HUES48 (cell line): ENCODE measurements at regions not wholly inside any gene's neighbourhood (a gene's known extent, or its start where the extent isn't known, plus 50 kb on each side); places are given as distances from the start of the nearest gene placed in this dataset.
"Not testable (repeated sequence)": the region's sequence is repeated elsewhere in the genome, so short reads cannot be mapped to it uniquely, and the experiment has no call there.

Source experiments
- H3K27ac ChIP-seq: one replicate; pipeline ENCODE4 v1.7.0; 2013; ENCODE audit warnings: low read depth, low read length, inconsistent platforms
- H3K27me3 ChIP-seq: 2 replicates; pipeline ENCODE4 v1.6.1; 2013; ENCODE audit warnings: mild to moderate bottlenecking, low read length; ENCODE audit not compliant: control insufficient read depth, insufficient read depth
- H3K36me3 ChIP-seq: 2 replicates; pipeline ENCODE4 v1.6.1; 2013; ENCODE audit warnings: low read length; ENCODE audit not compliant: control insufficient read depth, insufficient read depth
- H3K4me1 ChIP-seq: 2 replicates; pipeline ENCODE4 v1.6.1; 2013; ENCODE audit warnings: mild to moderate bottlenecking, low read length; ENCODE audit not compliant: control insufficient read depth, insufficient read depth
- H3K4me3 ChIP-seq: 2 replicates; pipeline ENCODE4 v1.5.1; 2013; ENCODE audit warnings: mild to moderate bottlenecking, low read depth, low read length
- H3K9ac ChIP-seq: 2 replicates; pipeline ENCODE4 v1.6.1; 2013; ENCODE audit warnings: mild to moderate bottlenecking, low read depth, low read length, moderate library complexity
- H3K9me3 ChIP-seq: 2 replicates; pipeline ENCODE4 v1.6.1; 2013; ENCODE audit warnings: low read length; ENCODE audit not compliant: control insufficient read depth, insufficient read depth

- H3K36me3 ChIP-seq: no peaks in the 10 kb centered on the region
- H3K27me3 ChIP-seq: no peaks in the 10 kb centered on the region
- H3K4me1 ChIP-seq: no peaks in the 10 kb centered on the region
- no peak overlapping the region for H3K27ac ChIP-seq
- no peaks in the 10 kb centered on the region for H3K9me3 ChIP-seq
- no peak overlapping the region for H3K4me3 ChIP-seq
- H3K9ac ChIP-seq: no peak overlapping the region
These were observed 259.6 kb downstream of the ASMT start for GRCh38 chrX:1874416-1874815.

GRCh38 chrX:1874899-1875298 lies 260.0 kb downstream of the ASMT start:
- no peaks in the 10 kb centered on the region for H3K9me3 ChIP-seq
- no peak overlapping the region for H3K9ac ChIP-seq

DNA sequence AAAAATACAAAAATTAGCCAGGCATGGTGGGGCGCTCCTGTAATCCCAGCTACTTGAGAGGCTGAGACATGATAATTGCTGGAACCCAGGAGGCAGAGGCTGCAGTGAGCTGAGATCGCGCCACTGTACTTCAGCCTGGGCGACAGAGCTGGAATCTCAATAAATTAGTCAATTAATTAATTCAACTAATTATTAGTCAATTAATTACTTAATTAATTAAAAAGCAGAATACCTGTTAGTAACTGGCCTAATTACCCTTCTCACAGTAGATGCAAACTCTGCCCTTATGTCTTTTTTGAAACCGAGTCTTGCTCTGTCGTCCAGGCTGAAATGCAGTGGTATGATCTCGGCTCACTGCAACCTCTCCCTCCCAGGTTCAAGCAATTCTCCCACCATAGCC lies 261.2 kb downstream of the ASMT start:
- Histone ChIP-seq H3K9me3 (no peaks in the 10 kb centered on the region), H3K36me3 (no peaks in the 10 kb centered on the region), H3K9ac (no peak overlapping the region), H3K4me3 (no peak overlapping the region), H3K27ac (no peak overlapping the region), H3K4me1 (no peaks in the 10 kb centered on the region), H3K27me3 (no peaks in the 10 kb centered on the region)

More at GRCh38 chrX:1874899-1875298, 260.0 kb downstream of the ASMT start:
- no peak overlapping the region for H3K27ac ChIP-seq
- H3K27me3 ChIP-seq: no peaks in the 10 kb centered on the region
- no peaks in the 10 kb centered on the region for H3K4me1 ChIP-seq
- no peaks in the 10 kb centered on the region for H3K36me3 ChIP-seq
- no peak overlapping the region for H3K4me3 ChIP-seq

DNA sequence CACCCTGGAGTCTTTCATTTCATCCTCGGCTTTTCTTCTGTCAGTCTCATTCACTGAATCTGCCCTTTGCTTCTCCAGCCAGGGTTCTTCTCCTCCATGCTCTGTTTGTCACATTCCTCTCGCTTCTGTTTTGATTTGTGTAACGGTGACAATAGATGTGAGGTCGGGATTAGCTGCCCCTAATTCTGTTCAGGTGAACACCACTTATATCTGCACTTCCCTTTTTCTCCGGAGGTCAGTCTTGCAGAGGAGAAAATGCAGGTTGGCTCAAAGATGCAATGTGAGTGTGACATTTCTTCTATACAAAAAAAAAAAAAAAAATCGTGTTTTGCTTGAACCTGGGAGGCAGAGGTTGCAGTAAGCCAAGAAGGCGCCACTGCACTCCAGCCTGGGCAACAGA lies 262.9 kb downstream of the ASMT start:
- Histone ChIP-seq H3K27ac (no peak overlapping the region), H3K4me3 (no peak overlapping the region), H3K9me3 (no peaks in the 10 kb centered on the region), H3K36me3 (no peaks in the 10 kb centered on the region), H3K27me3 (no peaks in the 10 kb centered on the region), H3K4me1 (no peaks in the 10 kb centered on the region), H3K9ac (no peak overlapping the region)

DNA sequence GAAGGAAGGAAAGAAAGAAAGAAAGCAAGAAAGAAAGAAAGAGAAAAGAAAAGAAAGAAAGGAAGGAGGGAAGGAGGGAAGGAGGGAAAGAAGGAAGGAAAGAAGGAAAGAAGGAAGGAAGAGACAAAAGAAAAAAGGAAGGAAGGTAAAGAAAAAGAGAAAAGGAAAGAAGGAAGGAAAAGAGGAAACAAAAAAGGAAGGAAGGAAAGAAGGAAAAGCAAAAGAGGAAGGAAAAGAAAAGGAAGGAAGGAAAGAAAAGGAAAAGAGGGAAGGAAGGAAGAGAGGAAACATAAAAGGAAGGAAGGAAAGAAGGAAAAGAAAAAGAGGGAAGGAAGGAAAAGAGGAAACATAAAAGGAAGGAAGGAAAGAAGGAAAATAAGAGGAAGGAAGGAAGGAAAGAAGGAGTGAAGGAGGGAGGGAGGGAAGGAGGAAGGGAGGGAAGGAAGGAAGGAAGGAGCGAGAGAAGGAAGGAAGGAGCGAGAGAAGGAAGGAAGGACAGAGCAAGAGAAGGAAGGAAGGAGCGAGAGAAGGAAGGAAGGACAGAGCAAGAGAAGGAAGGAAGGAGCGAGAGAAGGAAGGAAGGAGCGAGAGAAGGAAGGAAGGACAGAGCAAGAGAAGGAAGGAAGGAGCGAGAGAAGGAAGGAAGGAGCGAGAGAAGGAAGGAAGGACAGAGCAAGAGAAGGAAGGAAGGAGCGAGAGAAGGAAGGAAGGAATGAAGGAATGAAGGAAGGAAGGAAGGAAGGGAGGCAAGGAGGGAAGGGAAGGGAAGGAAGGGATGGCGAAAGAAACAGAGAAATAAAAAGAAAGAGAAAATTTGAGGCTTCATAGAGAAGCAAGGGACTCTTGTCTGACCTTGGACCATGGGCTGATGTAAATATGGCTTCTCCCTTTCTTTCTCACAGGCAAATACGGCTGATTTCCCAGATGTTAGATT lies 266.3 kb downstream of the ASMT start:
- H3K36me3 ChIP-seq, H3K9ac ChIP-seq, H3K27ac ChIP-seq, H3K9me3 ChIP-seq, H3K4me3 ChIP-seq, H3K27me3 ChIP-seq, H3K4me1 ChIP-seq: not testable (repeated sequence)

- Histone ChIP-seq H3K9me3 (peaks cover 3% of the 10 kb centered on the region; the same call in 1 of the 2 replicates), H3K4me3 (no peak overlapping the region), H3K9ac (no peak overlapping the region), H3K36me3 (no peaks in the 10 kb centered on the region), H3K27me3 (no peaks in the 10 kb centered on the region), H3K4me1 (0 out of 2 replicates have a peak, but pooled peaks cover 2% of the 10 kb centered on the region), H3K27ac (no peak overlapping the region)
These were observed 268.9 kb downstream of the ASMT start for GRCh38 chrX:1883772-1884171.

DNA sequence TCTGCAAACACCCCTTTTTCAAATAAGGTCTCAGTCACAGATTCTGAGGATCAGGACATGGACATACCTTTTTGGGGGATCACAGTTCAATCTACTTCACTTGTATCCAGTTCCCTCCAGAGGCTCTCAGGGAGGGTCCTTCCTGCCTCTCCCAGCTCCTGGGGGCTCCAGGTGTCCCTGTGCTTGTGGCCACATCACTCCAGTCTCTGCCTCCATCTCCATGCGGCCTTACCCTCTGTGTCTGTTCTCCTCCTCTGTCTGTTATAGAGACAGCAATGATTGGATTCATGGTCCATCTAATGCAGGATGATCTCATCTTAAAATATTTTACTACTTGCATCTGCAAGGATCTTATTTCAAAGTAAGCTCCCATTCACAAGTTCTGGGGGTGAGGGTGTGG lies 269.6 kb downstream of the ASMT start:
- H3K9ac ChIP-seq: no peak overlapping the region
- H3K27me3 ChIP-seq: no peaks in the 10 kb centered on the region
- peaks cover 3% of the 10 kb centered on the region; the same call in 1 of the 2 replicates for H3K9me3 ChIP-seq
- H3K27ac ChIP-seq: no peak overlapping the region
- H3K4me1 ChIP-seq: 0 out of 2 replicates have a peak, but pooled peaks cover 2% of the 10 kb centered on the region
- H3K36me3 ChIP-seq: no peaks in the 10 kb centered on the region
- no peak overlapping the region for H3K4me3 ChIP-seq

DNA sequence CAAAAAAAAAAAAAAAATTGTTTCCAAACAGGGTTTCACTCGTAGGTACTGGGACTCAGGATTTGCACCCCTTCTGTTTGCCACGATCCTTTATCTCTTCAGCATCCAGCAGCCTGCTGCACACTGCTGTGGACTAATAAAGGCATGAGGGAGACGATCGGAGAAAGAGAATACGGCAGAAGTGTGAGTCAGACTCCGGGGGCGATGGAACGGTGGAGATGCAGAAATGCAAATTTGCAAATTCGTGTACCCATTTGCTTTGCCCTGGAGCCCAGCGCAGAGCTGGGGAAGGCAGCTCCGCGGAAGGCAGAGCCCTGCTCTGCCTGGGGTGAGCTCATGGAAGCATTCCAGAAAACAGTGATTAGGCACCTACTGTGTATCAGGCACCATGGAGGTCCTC lies 270.3 kb downstream of the ASMT start:
- no peak overlapping the region for H3K4me3 ChIP-seq
- H3K36me3 ChIP-seq: no peaks in the 10 kb centered on the region
- H3K9ac ChIP-seq: no peak overlapping the region
- peaks cover 3% of the 10 kb centered on the region; the same call in 1 of the 2 replicates for H3K9me3 ChIP-seq
- no peaks in the 10 kb centered on the region for H3K27me3 ChIP-seq
- 0 out of 2 replicates have a peak, but pooled peaks cover 2% of the 10 kb centered on the region for H3K4me1 ChIP-seq
- H3K27ac ChIP-seq: no peak overlapping the region

GRCh38 chrX:1888305-1888704 lies 273.4 kb downstream of the ASMT start:
- H3K4me1 ChIP-seq, H3K27me3 ChIP-seq, H3K27ac ChIP-seq, H3K4me3 ChIP-seq, H3K9me3 ChIP-seq, H3K36me3 ChIP-seq, H3K9ac ChIP-seq: not testable (repeated sequence)

DNA sequence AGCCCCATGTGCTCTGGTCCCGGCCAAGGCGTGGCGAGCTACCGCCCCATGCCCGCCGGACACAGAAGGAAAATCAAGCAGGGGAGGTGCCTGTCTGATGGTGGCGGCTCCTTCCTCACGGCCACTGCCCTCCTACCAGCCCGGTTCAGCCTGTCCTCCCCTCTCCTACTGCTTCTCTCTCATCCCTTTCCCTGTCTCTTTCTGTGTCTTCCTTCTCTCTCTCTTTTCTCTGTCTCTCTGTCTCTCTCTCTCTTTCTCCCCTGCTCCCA lies 279.1 kb downstream of the ASMT start:
- H3K36me3 ChIP-seq: no peaks in the 10 kb centered on the region
- H3K9ac ChIP-seq: no peak overlapping the region
- no peak overlapping the region for H3K27ac ChIP-seq
- no peaks in the 10 kb centered on the region for H3K27me3 ChIP-seq
- H3K4me3 ChIP-seq: no peak overlapping the region
- H3K9me3 ChIP-seq: no peaks in the 10 kb centered on the region
- H3K4me1 ChIP-seq: no peaks in the 10 kb centered on the region

- no peaks in the 10 kb centered on the region for H3K4me1 ChIP-seq
- no peaks in the 10 kb centered on the region for H3K9me3 ChIP-seq
- H3K36me3 ChIP-seq: no peaks in the 10 kb centered on the region
- H3K27me3 ChIP-seq: no peaks in the 10 kb centered on the region
- H3K4me3 ChIP-seq: no peak overlapping the region
- no peak overlapping the region for H3K27ac ChIP-seq
- no peak overlapping the region for H3K9ac ChIP-seq
These were observed 279.9 kb downstream of the ASMT start for GRCh38 chrX:1894740-1895139.
